HepG2 (cell line): ENCODE measurements at regions not wholly inside any gene's neighbourhood (a gene's known extent, or its start where the extent isn't known, plus 50 kb on each side); places are given as distances from the start of the nearest gene placed in this dataset.

Experiments used
- ATAC-seq: fragments of 200-7000 bp; cut with Tn5 transposase; 3 replicates; pipeline ENCODE4 v1.9.1; 2020; ENCODE audit warnings: mild to moderate bottlenecking, moderate library complexity
- BruUV-seq: library from RNA; stranded (reverse); fragments of 400-500 nt; replicated peaks from 2 replicates; lab custom pipeline; 2021; lab: Mats Ljungman, UMichigan
- CTCF ChIA-PET: fragments of 300-600 bp; formaldehyde crosslinking; extraction: SDS; loops from one replicate; lab custom pipeline; 2021; ENCODE audit warnings: low total read pairs, inconsistent platforms, low intra/inter-chr PET ratio; lab: Yijun Ruan, JAX
- POLR2A ChIA-PET: fragments of 350-600 bp; sonication (Branson Sonifier 250); formaldehyde crosslinking; loops from one replicate; lab custom pipeline; 2020; ENCODE audit warnings: antibody characterized with exemption, inconsistent platforms; lab: Yijun Ruan, JAX
- DNase-seq: peaks from one replicate; pipeline ENCODE4 v3.0.0-alpha.2; 2015; ENCODE audit warnings: low spot score
- FAIRE-seq: peaks from 3 replicates; lab custom pipeline; 2011; peaks lifted over from hg19 to GRCh38; lab: Jason Lieb, UNC
- H2AFZ ChIP-seq: one replicate; pipeline ENCODE4 v1.6.1; 2011; ENCODE audit warnings: low read length, inconsistent platforms
- H3K27ac ChIP-seq: fragments of 300-600 bp; 3 replicates; pipeline ENCODE4 v1.8.0; 2011; ENCODE audit warnings: mixed run types, mild to moderate bottlenecking, mixed read lengths, low read length, inconsistent platforms; ENCODE audit not compliant: insufficient read depth; ENCODE audit errors: extremely low read length
- H3K27me3 ChIP-seq, 2 experiments: fragments of 200-600 bp in 1 of 2; 2 replicates in 1 of 2; 3 replicates in 1 of 2; pipeline versions ENCODE4 v1.6.0 to v1.8.0; 2011; ENCODE audit warnings: low read length in 2 of 2, mild to moderate bottlenecking in 2 of 2, moderate library complexity in 2 of 2, inconsistent platforms in 1 of 2; ENCODE audit not compliant: insufficient read depth in 2 of 2, control insufficient read depth in 1 of 2
- H3K36me3 ChIP-seq, 2 experiments: fragments of 200-600 bp in 1 of 2; replicated peaks in 1 of 2; 2 replicates in 1 of 2; 3 replicates in 1 of 2; pipeline versions ENCODE4 v1.5.1 to v1.8.0; 2011; ENCODE audit warnings: low read length in 2 of 2, inconsistent platforms in 1 of 2; ENCODE audit not compliant: insufficient read depth in 2 of 2, control insufficient read depth in 1 of 2
- H3K4me1 ChIP-seq: 2 replicates; pipeline ENCODE4 v1.5.1; 2012; ENCODE audit warnings: low read length, inconsistent platforms; ENCODE audit not compliant: insufficient read depth
- H3K4me2 ChIP-seq: 2 replicates; pipeline ENCODE4 v1.6.0; 2011; ENCODE audit warnings: low read depth, low read length, inconsistent platforms
- H3K4me3 ChIP-seq, 3 experiments: fragments of 200-600 bp in 1 of 3; sonication (generic), shearing (Covaris generic) in 1 of 3; replicated peaks in 1 of 3; 2 replicates each; pipeline ENCODE4 v1.5.1; 2011 to 2016; ENCODE audit warnings: low read length in 3 of 3, inconsistent platforms in 2 of 3, low read depth in 2 of 3, mild to moderate bottlenecking in 2 of 3, control low read depth in 1 of 3, mixed read lengths in 1 of 3; ENCODE audit not compliant: insufficient read depth in 1 of 3
- H3K79me2 ChIP-seq: one replicate; pipeline ENCODE4 v1.6.1; 2011; ENCODE audit warnings: low read length, inconsistent platforms; ENCODE audit not compliant: insufficient read depth
- H3K9ac ChIP-seq: 2 replicates; pipeline ENCODE4 v1.6.0; 2011; ENCODE audit warnings: mild to moderate bottlenecking, low read depth, low read length, inconsistent platforms; ENCODE audit not compliant: insufficient read depth
- H3K9me3 ChIP-seq: 2 replicates; pipeline ENCODE4 v1.5.1; 2012; ENCODE audit warnings: mild to moderate bottlenecking, low read length
- H4K20me1 ChIP-seq: 2 replicates; pipeline ENCODE4 v1.6.0; 2011; ENCODE audit warnings: inconsistent platforms, mild to moderate bottlenecking, low read length, moderate library complexity; ENCODE audit not compliant: insufficient read depth
- CREB1 ChIP-seq, 2 experiments: fragments of 450-650 bp in 1 of 2; IDR thresholded peaks; 2 replicates each; pipeline ENCODE4 v1.6.1; 2016 to 2017; ENCODE audit warnings: control low read depth in 1 of 2, mild to moderate bottlenecking in 1 of 2, missing compliant biosample characterization in 1 of 2, missing genetic modification characterization in 1 of 2
- ZNF460 ChIP-seq: sonication (generic); formaldehyde crosslinking; IDR thresholded peaks from 2 replicates; pipeline ENCODE4 v1.5.1; 2020; ENCODE audit warnings: missing genetic modification reagents, mild to moderate bottlenecking, borderline replicate concordance
- ZNF678 ChIP-seq: sonication (generic); formaldehyde crosslinking; IDR thresholded peaks from 2 replicates; pipeline ENCODE4 v1.4.0; 2020; ENCODE audit warnings: mild to moderate bottlenecking, missing genetic modification reagents
- WGBS: methylation state at CpG from one replicate; pipeline ENCODE4 v1.1.6; 2017; ENCODE audit warnings: low lambda C conversion rate; 5-methylcytosine and 5-hydroxymethylcytosine counted together
- in situ Hi-C: cut with HindIII; loops from 2 replicates; pipeline ENCODE4 v1.10.0; 2017; ENCODE audit warnings: low pct_unique_long_range_greater_than_20kb; ENCODE audit not compliant: extremely low pct_ligation_motif_present
- intact Hi-C: fragments of 100-400 bp; cut with micrococcal nuclease; formaldehyde crosslinking; loops from one replicate; pipeline ENCODE4 v1.10.0; 2022; ENCODE audit not compliant: unreplicated experiment
- TF ChIP-seq, protein P1 (sequence below): sonication (generic); formaldehyde crosslinking; conservative IDR thresholded peaks from 2 replicates; pipeline ENCODE4 v1.8.1; 2023; ENCODE audit warnings: missing genetic modification reagents

DNA sequence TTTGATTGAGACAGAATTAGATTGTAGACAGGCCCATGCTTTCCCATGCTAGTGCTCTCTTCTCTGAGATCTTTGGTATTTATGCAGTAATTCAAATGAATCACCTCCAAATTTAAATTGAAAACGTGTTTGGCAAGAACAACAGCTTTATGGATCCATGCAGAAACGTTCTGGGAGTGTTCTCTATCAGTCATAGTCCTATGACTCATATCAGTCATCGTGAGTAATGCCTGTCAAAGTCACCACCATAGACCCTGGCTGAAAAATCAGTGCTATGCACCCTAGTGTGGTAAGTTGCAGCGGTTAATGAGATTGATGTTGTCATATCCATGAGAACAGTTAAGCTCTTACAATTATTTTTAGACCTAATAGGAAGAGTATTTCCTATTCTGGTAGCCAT is 90.1 kb upstream of the FOXG1 start:
- ChIA-PET CTCF (no interaction called here), POLR2A (no interaction called here)
- Histone ChIP-seq H3K4me3 (no peak overlapping the region), H3K9ac (no peak overlapping the region), H3K4me1 (no peaks in the 10 kb centered on the region), H2AFZ (no peak overlapping the region), H3K27ac (no peak overlapping the region), H3K79me2 (no peaks in the 10 kb centered on the region), H4K20me1 (no peaks in the 10 kb centered on the region), H3K36me3 (no peaks in the 10 kb centered on the region), H3K27me3 (no peaks in the 10 kb centered on the region), H3K4me2 (no peak overlapping the region), H3K9me3 (peaks cover 84% of the 10 kb centered on the region)
- 3% methylated on average over 4 of the region's 4 CpGs for WGBS
- ATAC-seq: no peak; the same call in 2 of the 3 replicates
- no TSS peak for BruUV-seq
- DNase-seq: no peak
- FAIRE-seq: no peak
- intact Hi-C loops (no loop called here), in situ Hi-C loops (no loop called here)
- TF ChIP-seq CREB1 (IDR thresholded peaks at IDR 0.05) (peak; percentile 70), CREB1 (CRISPR knock-in tag; IDR thresholded peaks at IDR 0.05) (no peak)
- TF ChIP-seq, protein P1, sequence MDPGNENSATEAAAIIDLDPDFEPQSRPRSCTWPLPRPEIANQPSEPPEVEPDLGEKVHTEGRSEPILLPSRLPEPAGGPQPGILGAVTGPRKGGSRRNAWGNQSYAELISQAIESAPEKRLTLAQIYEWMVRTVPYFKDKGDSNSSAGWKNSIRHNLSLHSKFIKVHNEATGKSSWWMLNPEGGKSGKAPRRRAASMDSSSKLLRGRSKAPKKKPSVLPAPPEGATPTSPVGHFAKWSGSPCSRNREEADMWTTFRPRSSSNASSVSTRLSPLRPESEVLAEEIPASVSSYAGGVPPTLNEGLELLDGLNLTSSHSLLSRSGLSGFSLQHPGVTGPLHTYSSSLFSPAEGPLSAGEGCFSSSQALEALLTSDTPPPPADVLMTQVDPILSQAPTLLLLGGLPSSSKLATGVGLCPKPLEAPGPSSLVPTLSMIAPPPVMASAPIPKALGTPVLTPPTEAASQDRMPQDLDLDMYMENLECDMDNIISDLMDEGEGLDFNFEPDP (CRISPR knock-in tag): no peak

DNA sequence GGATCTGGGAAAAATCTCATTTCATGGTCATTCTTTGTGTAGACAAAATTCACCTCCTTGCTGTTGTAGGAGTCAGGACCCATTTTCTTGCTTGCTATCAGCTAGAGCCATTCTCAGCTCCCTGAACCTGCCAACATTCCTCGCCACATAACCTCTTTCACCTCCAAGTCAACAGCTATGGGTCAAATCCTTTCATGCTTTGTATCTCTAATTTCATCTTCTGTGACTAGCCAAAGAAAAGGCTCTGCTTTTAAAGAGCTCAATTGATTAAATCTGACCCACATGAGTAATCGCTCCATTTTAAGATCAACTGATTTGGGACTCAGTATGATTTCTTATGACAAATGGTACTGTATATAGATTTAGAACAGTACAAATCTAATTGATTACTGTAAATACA is 89.2 kb upstream of the FOXG1 start:
- no peaks in the 10 kb centered on the region for H3K79me2 ChIP-seq
- H2AFZ ChIP-seq: no peak overlapping the region
- no peak overlapping the region for H3K4me2 ChIP-seq
- H3K4me1 ChIP-seq: no peaks in the 10 kb centered on the region
- 2% methylated on average over 2 of the region's 2 CpGs for WGBS
- no peaks in the 10 kb centered on the region for H4K20me1 ChIP-seq
- peaks cover 84% of the 10 kb centered on the region for H3K9me3 ChIP-seq
- in situ Hi-C loops (no loop called here), intact Hi-C loops (no loop called here)
- TF ChIP-seq ZNF460 (CRISPR knock-in tag) (no peak), ZNF678 (CRISPR knock-in tag) (no peak)
- CTCF ChIA-PET: no interaction called here
- no peak overlapping the region for H3K9ac ChIP-seq
- no peak overlapping the region for H3K4me3 ChIP-seq
- no peaks in the 10 kb centered on the region for H3K27me3 ChIP-seq
- no TSS peak for BruUV-seq
- DNase-seq (no peak), ATAC-seq (no peak), FAIRE-seq (no peak)
- H3K36me3 ChIP-seq: no peaks in the 10 kb centered on the region
- POLR2A ChIA-PET: no interaction called here
- H3K27ac ChIP-seq: no peak overlapping the region
